HepG2 (cell line): ENCODE measurements at regions not wholly inside any gene's neighbourhood (a gene's known extent, or its start where the extent isn't known, plus 50 kb on each side); places are given as distances from the start of the nearest gene placed in this dataset.

Experiments
- ATAC-seq: fragments of 200-7000 bp; cut with Tn5 transposase; 3 replicates; pipeline ENCODE4 v1.9.1; 2020; ENCODE audit warnings: mild to moderate bottlenecking, moderate library complexity
- BruUV-seq: library from RNA; stranded (reverse); fragments of 400-500 nt; replicated peaks from 2 replicates; lab custom pipeline; 2021; lab: Mats Ljungman, UMichigan
- CTCF ChIA-PET: fragments of 300-600 bp; formaldehyde crosslinking; extraction: SDS; loops from one replicate; lab custom pipeline; 2021; ENCODE audit warnings: low total read pairs, inconsistent platforms, low intra/inter-chr PET ratio; lab: Yijun Ruan, JAX
- POLR2A ChIA-PET: fragments of 350-600 bp; sonication (Branson Sonifier 250); formaldehyde crosslinking; loops from one replicate; lab custom pipeline; 2020; ENCODE audit warnings: antibody characterized with exemption, inconsistent platforms; lab: Yijun Ruan, JAX
- DNase-seq: peaks from one replicate; pipeline ENCODE4 v3.0.0-alpha.2; 2015; ENCODE audit warnings: low spot score
- FAIRE-seq: peaks from 3 replicates; lab custom pipeline; 2011; peaks lifted over from hg19 to GRCh38; lab: Jason Lieb, UNC
- H2AFZ ChIP-seq: one replicate; pipeline ENCODE4 v1.6.1; 2011; ENCODE audit warnings: low read length, inconsistent platforms
- H3K27ac ChIP-seq: fragments of 300-600 bp; 3 replicates; pipeline ENCODE4 v1.8.0; 2011; ENCODE audit warnings: mixed run types, mild to moderate bottlenecking, mixed read lengths, low read length, inconsistent platforms; ENCODE audit not compliant: insufficient read depth; ENCODE audit errors: extremely low read length
- H3K27me3 ChIP-seq, 2 experiments: fragments of 200-600 bp in 1 of 2; 2 replicates in 1 of 2; 3 replicates in 1 of 2; pipeline versions ENCODE4 v1.6.0 to v1.8.0; 2011; ENCODE audit warnings: low read length in 2 of 2, mild to moderate bottlenecking in 2 of 2, moderate library complexity in 2 of 2, inconsistent platforms in 1 of 2; ENCODE audit not compliant: insufficient read depth in 2 of 2, control insufficient read depth in 1 of 2
- H3K36me3 ChIP-seq, 2 experiments: fragments of 200-600 bp in 1 of 2; replicated peaks in 1 of 2; 2 replicates in 1 of 2; 3 replicates in 1 of 2; pipeline versions ENCODE4 v1.5.1 to v1.8.0; 2011; ENCODE audit warnings: low read length in 2 of 2, inconsistent platforms in 1 of 2; ENCODE audit not compliant: insufficient read depth in 2 of 2, control insufficient read depth in 1 of 2
- H3K4me1 ChIP-seq: 2 replicates; pipeline ENCODE4 v1.5.1; 2012; ENCODE audit warnings: low read length, inconsistent platforms; ENCODE audit not compliant: insufficient read depth
- H3K4me2 ChIP-seq: 2 replicates; pipeline ENCODE4 v1.6.0; 2011; ENCODE audit warnings: low read depth, low read length, inconsistent platforms
- H3K4me3 ChIP-seq, 3 experiments: fragments of 200-600 bp in 1 of 3; sonication (generic), shearing (Covaris generic) in 1 of 3; replicated peaks in 1 of 3; 2 replicates each; pipeline ENCODE4 v1.5.1; 2011 to 2016; ENCODE audit warnings: low read length in 3 of 3, inconsistent platforms in 2 of 3, low read depth in 2 of 3, mild to moderate bottlenecking in 2 of 3, control low read depth in 1 of 3, mixed read lengths in 1 of 3; ENCODE audit not compliant: insufficient read depth in 1 of 3
- H3K79me2 ChIP-seq: one replicate; pipeline ENCODE4 v1.6.1; 2011; ENCODE audit warnings: low read length, inconsistent platforms; ENCODE audit not compliant: insufficient read depth
- H3K9ac ChIP-seq: 2 replicates; pipeline ENCODE4 v1.6.0; 2011; ENCODE audit warnings: mild to moderate bottlenecking, low read depth, low read length, inconsistent platforms; ENCODE audit not compliant: insufficient read depth
- H3K9me3 ChIP-seq: 2 replicates; pipeline ENCODE4 v1.5.1; 2012; ENCODE audit warnings: mild to moderate bottlenecking, low read length
- H4K20me1 ChIP-seq: 2 replicates; pipeline ENCODE4 v1.6.0; 2011; ENCODE audit warnings: inconsistent platforms, mild to moderate bottlenecking, low read length, moderate library complexity; ENCODE audit not compliant: insufficient read depth
- CEBPG ChIP-seq: IDR thresholded peaks from 2 replicates; pipeline ENCODE4 v1.6.1; 2016
- ETS1 ChIP-seq: sonication (generic); formaldehyde crosslinking; IDR thresholded peaks from 2 replicates; pipeline ENCODE4 v1.4.0; 2020; ENCODE audit warnings: missing genetic modification reagents
- HMG20B ChIP-seq: conservative IDR thresholded peaks from 2 replicates; pipeline ENCODE4 v1.6.1; 2016; ENCODE audit warnings: missing genetic modification reagents, missing compliant biosample characterization
- KLF11 ChIP-seq: IDR thresholded peaks from 2 replicates; pipeline ENCODE4 v1.6.1; 2016; ENCODE audit warnings: missing compliant biosample characterization
- MAFF ChIP-seq: IDR thresholded peaks from 2 replicates; pipeline ENCODE4 v1.6.1; 2011; ENCODE audit warnings: low read depth, low read length, improper control_type of control experiment
- POLR2AphosphoS5 ChIP-seq: IDR thresholded peaks from 2 replicates; pipeline ENCODE4 v1.6.1; 2012; ENCODE audit warnings: low read depth, low read length
- TFAP4 ChIP-seq: sonication (generic); IDR thresholded peaks from 2 replicates; pipeline ENCODE4 v1.6.1; 2016; ENCODE audit warnings: low read depth, borderline replicate concordance
- TMF1 ChIP-seq: sonication (generic); formaldehyde crosslinking; IDR thresholded peaks from 2 replicates; pipeline ENCODE4 v1.8.1; 2022; ENCODE audit warnings: low read depth, missing genetic modification reagents
- ZNF235 ChIP-seq: sonication (generic); formaldehyde crosslinking; IDR thresholded peaks from 2 replicates; pipeline ENCODE4 v1.8.1; 2023; ENCODE audit warnings: mild to moderate bottlenecking, missing genetic modification reagents, borderline replicate concordance
- ZNF317 ChIP-seq: sonication (generic); formaldehyde crosslinking; IDR thresholded peaks from 2 replicates; pipeline ENCODE4 v1.5.0; 2020; ENCODE audit warnings: mild to moderate bottlenecking, missing genetic modification reagents
- ZNF383 ChIP-seq: sonication (generic); formaldehyde crosslinking; IDR thresholded peaks from 2 replicates; pipeline ENCODE4 v1.4.0; 2020; ENCODE audit warnings: missing genetic modification reagents, mild to moderate bottlenecking, borderline replicate concordance
- ZNF484 ChIP-seq: sonication (generic); formaldehyde crosslinking; IDR thresholded peaks from 2 replicates; pipeline ENCODE4 v1.5.1; 2020; ENCODE audit warnings: mild to moderate bottlenecking, low read depth, missing genetic modification reagents, borderline replicate concordance
- ZNF567 ChIP-seq: sonication (generic); formaldehyde crosslinking; IDR thresholded peaks from 2 replicates; pipeline ENCODE4 v1.8.1; 2023; ENCODE audit warnings: mild to moderate bottlenecking, missing genetic modification reagents, borderline replicate concordance
- ZNF570 ChIP-seq: sonication (generic); formaldehyde crosslinking; IDR thresholded peaks from 2 replicates; pipeline ENCODE4 v1.4.0; 2020; ENCODE audit warnings: mild to moderate bottlenecking, missing genetic modification reagents, borderline replicate concordance
- ZNF616 ChIP-seq: sonication (generic); formaldehyde crosslinking; IDR thresholded peaks from 2 replicates; pipeline ENCODE4 v1.5.0; 2020; ENCODE audit warnings: low read depth, mild to moderate bottlenecking, missing genetic modification reagents
- ZNF740 ChIP-seq: sonication (generic); formaldehyde crosslinking; IDR thresholded peaks from 2 replicates; pipeline ENCODE4 v1.4.0; 2020; ENCODE audit warnings: missing genetic modification reagents
- WGBS: methylation state at CpG from one replicate; pipeline ENCODE4 v1.1.6; 2017; ENCODE audit warnings: low lambda C conversion rate; 5-methylcytosine and 5-hydroxymethylcytosine counted together
- in situ Hi-C: cut with HindIII; loops from 2 replicates; pipeline ENCODE4 v1.10.0; 2017; ENCODE audit warnings: low pct_unique_long_range_greater_than_20kb; ENCODE audit not compliant: extremely low pct_ligation_motif_present
- intact Hi-C: fragments of 100-400 bp; cut with micrococcal nuclease; formaldehyde crosslinking; loops from one replicate; pipeline ENCODE4 v1.10.0; 2022; ENCODE audit not compliant: unreplicated experiment

- FAIRE-seq (no peak), ATAC-seq (no peak)
- H3K9ac ChIP-seq, result no peak overlapping the region
- no peaks in the 10 kb centered on the region for H3K79me2 ChIP-seq
- H3K9me3 ChIP-seq, result no peaks in the 10 kb centered on the region
- no peak for TF ChIP-seq ETS1 (CRISPR knock-in tag)
- TF ChIP-seq HMG20B (CRISPR knock-in tag), result no peak
- TF ChIP-seq TMF1 (CRISPR knock-in tag), result no peak
- no peak for TF ChIP-seq ZNF740 (CRISPR knock-in tag)
- no peak for TF ChIP-seq ZNF484 (CRISPR knock-in tag)
- no peak for TF ChIP-seq ZNF383
- TF ChIP-seq, all 625 proteins: peak for 0
- CTCF ChIA-PET, result no interaction called here
- no peak overlapping the region for H3K27ac ChIP-seq
- POLR2A ChIA-PET, result no interaction called here
- H3K36me3 ChIP-seq, result no peaks in the 10 kb centered on the region
- H4K20me1 ChIP-seq, result no peaks in the 10 kb centered on the region
- no peak overlapping the region for H3K4me2 ChIP-seq
- H3K27me3 ChIP-seq, result no peaks in the 10 kb centered on the region
- H2AFZ ChIP-seq, result no peak overlapping the region
- WGBS, result 0% methylated on average over 1 of the region's 1 CpG
- in situ Hi-C loops, result no loop called here
- no peak overlapping the region for H3K4me3 ChIP-seq
- H3K4me1 ChIP-seq, result no peaks in the 10 kb centered on the region
- no TSS peak for BruUV-seq
- no peak for DNase-seq
- intact Hi-C loops, result no loop called here
These were observed 204.2 kb upstream of the CELF4 start for GRCh38 chr18:37769826-37770225.

GRCh38 chr18:37764541-37765288 lies 199.1 kb upstream of the CELF4 start:
- FAIRE-seq, result no peak
- DNase-seq, result no peak
- Histone ChIP-seq H2AFZ (no peak overlapping the region), H3K79me2 (no peaks in the 10 kb centered on the region), H3K36me3 (no peaks in the 10 kb centered on the region), H3K4me2 (no peak overlapping the region), H3K9me3 (no peaks in the 10 kb centered on the region), H3K9ac (no peak overlapping the region), H4K20me1 (no peaks in the 10 kb centered on the region), H3K4me3 (no peak overlapping the region), H3K27me3 (no peaks in the 10 kb centered on the region), H3K4me1 (no peaks in the 10 kb centered on the region), H3K27ac (no peak overlapping the region)
- ChIA-PET CTCF (no interaction called here), POLR2A (no interaction called here)
- no peak for ATAC-seq
- WGBS, result 10% methylated on average over 6 of the region's 8 CpGs
- in situ Hi-C loops, result no loop called here
- no TSS peak for BruUV-seq
- TF ChIP-seq TFAP4 (no peak), CEBPG (CRISPR knock-in tag) (no peak), POLR2AphosphoS5 (no peak), ZNF570 (no peak), ZNF616 (CRISPR knock-in tag) (no peak), ZNF235 (CRISPR knock-in tag) (no peak), MAFF (no peak), KLF11 (CRISPR knock-in tag) (no peak), ZNF317 (CRISPR knock-in tag) (no peak), ZNF567 (no peak)
- intact Hi-C loops, result no loop called here
